ENCODE measurements at regions not wholly inside any gene's neighbourhood (a gene's known extent, or its start where the extent isn't known, plus 50 kb on each side); places are given as distances from the start of the nearest gene placed in this dataset.
"Not testable (repeated sequence)": the region's sequence is repeated elsewhere in the genome, so short reads cannot be mapped to it uniquely, and the experiment has no call there.

GRCh38 chr12:131464081-131464480, 246.8 kb upstream of the SFSWAP start:
- DNase-seq, result no peak

GRCh38 chr12:131466306-131466705, 244.6 kb upstream of the SFSWAP start:
- DNase-seq, result no peak

GRCh38 chr12:131466932-131467331, 244.0 kb upstream of the SFSWAP start:
- DNase-seq, result no peak

- DNase-seq, result no peak
Measured at GRCh38 chr12:131468206-131468605, 242.7 kb upstream of the SFSWAP start.

- not testable (repeated sequence) for DNase-seq
Measured at GRCh38 chr12:131469945-131470344, 240.9 kb upstream of the SFSWAP start.

- DNase-seq, result no peak
Measured at GRCh38 chr12:131471271-131471905, 239.5 kb upstream of the SFSWAP start.

- no peak for DNase-seq
Measured at GRCh38 chr12:131471946-131472732, 238.8 kb upstream of the SFSWAP start.

GRCh38 chr12:131473261-131473660, 237.6 kb upstream of the SFSWAP start:
- DNase-seq, result no peak

GRCh38 chr12:131473741-131474709, 236.9 kb upstream of the SFSWAP start:
- DNase-seq, result no peak

- not testable (repeated sequence) for DNase-seq
Measured at GRCh38 chr12:131475012-131475411, 235.9 kb upstream of the SFSWAP start.

GRCh38 chr12:131477613-131478012, 233.3 kb upstream of the SFSWAP start:
- no peak for DNase-seq

GRCh38 chr12:131478468-131478867, 232.4 kb upstream of the SFSWAP start:
- no peak for DNase-seq

- DNase-seq, result no peak
Measured at GRCh38 chr12:131482199-131482598, 228.7 kb upstream of the SFSWAP start.

GRCh38 chr12:131482686-131483085, 228.2 kb upstream of the SFSWAP start:
- DNase-seq, result no peak

GRCh38 chr12:131486451-131487230, 224.2 kb upstream of the SFSWAP start:
- no peak for DNase-seq

- DNase-seq, result no peak
Measured at GRCh38 chr12:131487388-131488124, 223.3 kb upstream of the SFSWAP start.

- no peak for DNase-seq
Measured at GRCh38 chr12:131489718-131490117, 221.2 kb upstream of the SFSWAP start.

- no peak for DNase-seq
Measured at GRCh38 chr12:131491155-131491554, 219.7 kb upstream of the SFSWAP start.

- no peak for DNase-seq
Measured at GRCh38 chr12:131491916-131492490, 218.9 kb upstream of the SFSWAP start.

- no peak for DNase-seq
Measured at GRCh38 chr12:131493068-131493826, 217.6 kb upstream of the SFSWAP start.

- DNase-seq, result no peak
Measured at GRCh38 chr12:131494216-131494615, 216.7 kb upstream of the SFSWAP start.

All from CD4-positive, alpha-beta T cell treated with Interferon gamma for 1 hour (primary cell).